ENCODE measurements at regions not wholly inside any gene's neighbourhood (a gene's known extent, or its start where the extent isn't known, plus 50 kb on each side); places are given as distances from the start of the nearest gene placed in this dataset.

GRCh38 chr4:110963662-110964280 is 340.9 kb upstream of the PITX2 start (continued):
- TF ChIP-seq NANOG (IDR thresholded peaks at IDR 0.05; ENCODE audit: insufficient read depth, low read depth, low read length, poor library complexity, severe bottlenecking) (no peak), HDAC2 (IDR thresholded peaks at IDR 0.05; ENCODE audit: borderline replicate concordance in 1 of 2, low read depth in 2 of 2, low read length in 2 of 2) (no peak)
